ENCODE measurements at regions not wholly inside any gene's neighbourhood (a gene's known extent, or its start where the extent isn't known, plus 50 kb on each side); places are given as distances from the start of the nearest gene placed in this dataset.
"Not testable (repeated sequence)": the region's sequence is repeated elsewhere in the genome, so short reads cannot be mapped to it uniquely, and the experiment has no call there.

DNA sequence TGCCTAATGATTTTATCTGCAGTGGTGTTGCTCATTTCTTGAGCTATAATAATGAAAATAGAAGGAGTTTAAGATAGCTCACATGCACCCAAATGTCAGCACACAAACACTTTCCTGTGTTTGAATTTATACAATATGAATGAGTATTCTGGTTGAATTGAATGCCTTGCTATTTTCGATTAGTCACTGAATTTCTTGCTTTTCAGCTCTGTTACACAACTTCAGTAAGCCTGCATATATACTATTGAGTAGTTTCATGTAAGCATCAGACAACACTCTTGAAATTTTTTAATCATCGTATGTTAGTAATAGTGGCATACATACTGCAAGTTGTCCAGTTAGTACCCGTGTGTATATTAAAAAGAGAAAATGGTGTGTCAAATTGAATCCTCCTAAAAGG, 281.5 kb upstream of the GRIA1 start:
- DNase-seq (ENCODE audit: extremely low read depth, low read depth, low spot score): no peak

GRCh38 chr5:153209687-153210086, 280.8 kb upstream of the GRIA1 start:
- no peak for DNase-seq (ENCODE audit: extremely low read depth, low read depth, low spot score)

- DNase-seq (ENCODE audit: extremely low read depth, low read depth, low spot score): no peak
Measured at GRCh38 chr5:153211076-153211475, 279.4 kb upstream of the GRIA1 start.

GRCh38 chr5:153212471-153212870, 278.0 kb upstream of the GRIA1 start:
- DNase-seq (ENCODE audit: extremely low read depth, low read depth, low spot score): no peak

DNA sequence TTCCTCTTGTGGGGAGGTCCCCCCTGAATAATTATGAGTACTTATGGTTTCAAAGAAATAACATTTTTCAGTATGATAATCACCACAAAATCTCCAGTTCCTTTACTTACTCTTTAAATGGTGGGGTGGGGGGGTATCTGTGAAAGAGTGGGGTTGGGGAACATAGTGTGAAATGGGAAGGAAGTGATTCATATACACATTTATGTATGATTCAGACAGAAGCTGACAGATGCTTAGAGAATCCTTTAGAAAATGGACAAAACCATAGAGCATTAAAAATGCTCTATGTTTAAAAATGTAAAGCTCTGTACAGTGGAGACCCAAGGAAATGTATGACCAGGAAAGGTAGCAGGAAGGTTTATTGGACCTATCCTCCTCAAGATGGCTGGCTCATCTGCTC, 267.5 kb upstream of the GRIA1 start:
- no peak for DNase-seq (ENCODE audit: extremely low read depth, low read depth, low spot score)

DNA sequence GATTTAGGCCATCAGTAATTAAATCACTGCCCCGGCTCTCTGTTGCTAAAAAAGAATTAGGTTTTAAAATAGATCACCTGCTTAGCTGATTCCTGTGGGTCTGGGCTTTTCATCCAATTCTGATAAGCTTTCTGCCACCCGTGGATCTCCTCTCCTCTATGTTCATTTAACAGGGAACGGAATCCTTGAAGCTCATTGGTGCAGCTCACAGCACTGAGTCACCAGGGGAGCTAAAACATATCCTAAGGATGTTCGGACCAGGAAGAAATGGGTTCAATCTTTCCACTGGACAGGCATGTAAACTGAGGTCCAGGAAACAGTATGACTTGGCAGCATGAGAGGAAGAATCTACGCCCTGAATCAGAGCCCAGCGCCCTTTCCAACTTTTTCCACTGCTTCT, 267.1 kb upstream of the GRIA1 start:
- no peak for DNase-seq (ENCODE audit: extremely low read depth, low read depth, low spot score)

GRCh38 chr5:153224651-153225050, 265.8 kb upstream of the GRIA1 start:
- no peak for DNase-seq (ENCODE audit: extremely low read depth, low read depth, low spot score)

GRCh38 chr5:153233933-153234332, 256.5 kb upstream of the GRIA1 start:
- DNase-seq (ENCODE audit: extremely low read depth, low read depth, low spot score): no peak

DNA sequence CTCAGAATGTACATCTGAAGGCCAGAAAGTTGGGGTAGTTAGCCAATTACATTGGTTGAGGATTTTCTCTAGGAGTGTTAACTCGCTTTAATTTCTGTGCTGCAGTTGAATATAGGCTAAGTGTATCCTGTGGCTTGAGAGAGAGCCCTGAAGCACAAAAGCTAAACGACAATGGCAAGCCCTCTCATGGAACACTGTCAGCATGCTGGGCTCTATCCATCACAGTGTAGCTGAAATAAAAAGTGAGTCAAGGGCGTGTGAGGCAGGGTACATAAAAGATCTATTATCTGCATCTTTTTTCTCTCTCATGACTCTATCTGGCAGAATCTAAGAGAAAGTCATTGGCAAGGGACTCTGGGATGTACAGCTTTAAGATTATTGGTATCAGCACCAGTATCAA, 254.2 kb upstream of the GRIA1 start:
- DNase-seq (ENCODE audit: extremely low read depth, low read depth, low spot score): no peak

- DNase-seq (ENCODE audit: extremely low read depth, low read depth, low spot score): no peak
Measured at GRCh38 chr5:153237671-153238332, 252.7 kb upstream of the GRIA1 start.

DNA sequence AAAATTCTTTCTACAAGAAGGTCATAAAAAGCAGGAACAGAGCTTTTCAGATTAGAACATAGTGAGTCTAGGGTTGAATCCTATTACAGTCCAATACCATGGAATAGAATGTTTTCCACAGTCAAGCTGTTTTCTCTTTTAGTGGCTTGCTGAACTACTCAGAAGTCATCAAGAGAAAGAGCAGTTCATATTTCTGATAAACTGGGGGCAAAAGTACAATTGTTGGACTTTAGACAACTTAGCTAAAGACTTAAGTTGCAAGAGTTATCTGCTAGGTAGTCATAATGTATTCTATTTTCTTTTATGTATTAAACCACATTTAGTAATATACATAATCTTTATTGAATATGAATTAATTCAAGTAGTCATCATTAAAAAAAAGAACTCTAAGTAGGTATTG, 233.1 kb upstream of the GRIA1 start:
- no peak for DNase-seq (ENCODE audit: extremely low read depth, low read depth, low spot score)

GRCh38 chr5:153258469-153258868, 232.0 kb upstream of the GRIA1 start:
- no peak for DNase-seq (ENCODE audit: extremely low read depth, low read depth, low spot score)

DNA sequence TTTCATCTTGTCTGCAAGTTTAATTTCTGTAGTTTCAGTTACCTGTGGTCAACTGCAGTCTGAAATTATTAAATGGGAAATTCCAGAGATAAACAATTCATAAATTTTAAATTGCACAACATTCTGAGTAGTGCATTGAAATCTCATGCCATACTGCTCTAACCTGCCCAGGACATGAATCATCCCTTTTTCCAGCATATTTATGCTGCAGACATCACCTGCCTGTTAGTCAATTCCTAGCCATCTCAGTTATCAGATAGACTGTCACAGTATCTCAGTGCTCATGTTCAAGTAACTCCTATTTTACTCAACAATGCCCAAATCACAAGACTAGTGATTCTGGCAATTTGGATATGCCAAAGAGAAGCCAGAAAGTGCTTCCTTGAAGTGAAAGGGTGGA, 223.0 kb upstream of the GRIA1 start:
- DNase-seq (ENCODE audit: extremely low read depth, low read depth, low spot score): no peak

DNA sequence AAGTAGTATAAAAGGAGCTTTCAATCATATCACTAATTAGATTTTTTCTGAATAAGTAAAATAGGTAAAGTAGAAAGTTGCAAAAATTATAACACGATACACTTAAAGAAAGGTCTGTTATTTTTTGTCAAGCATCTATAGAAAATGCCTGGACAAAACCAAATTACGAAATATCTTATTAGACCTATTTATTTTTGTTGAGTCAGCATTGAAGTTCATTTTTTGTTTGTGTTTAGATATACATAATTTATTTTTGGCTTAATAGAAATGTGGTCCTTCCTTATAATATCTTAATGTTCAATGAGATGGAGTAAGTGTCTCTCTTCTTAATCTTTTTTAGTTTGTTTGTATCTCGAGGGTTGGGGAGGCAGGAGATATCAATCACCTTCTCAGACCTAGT, 214.8 kb upstream of the GRIA1 start:
- no peak for DNase-seq (ENCODE audit: extremely low read depth, low read depth, low spot score)

GRCh38 chr5:153276151-153276550, 214.3 kb upstream of the GRIA1 start:
- DNase-seq (ENCODE audit: extremely low read depth, low read depth, low spot score): no peak

DNA sequence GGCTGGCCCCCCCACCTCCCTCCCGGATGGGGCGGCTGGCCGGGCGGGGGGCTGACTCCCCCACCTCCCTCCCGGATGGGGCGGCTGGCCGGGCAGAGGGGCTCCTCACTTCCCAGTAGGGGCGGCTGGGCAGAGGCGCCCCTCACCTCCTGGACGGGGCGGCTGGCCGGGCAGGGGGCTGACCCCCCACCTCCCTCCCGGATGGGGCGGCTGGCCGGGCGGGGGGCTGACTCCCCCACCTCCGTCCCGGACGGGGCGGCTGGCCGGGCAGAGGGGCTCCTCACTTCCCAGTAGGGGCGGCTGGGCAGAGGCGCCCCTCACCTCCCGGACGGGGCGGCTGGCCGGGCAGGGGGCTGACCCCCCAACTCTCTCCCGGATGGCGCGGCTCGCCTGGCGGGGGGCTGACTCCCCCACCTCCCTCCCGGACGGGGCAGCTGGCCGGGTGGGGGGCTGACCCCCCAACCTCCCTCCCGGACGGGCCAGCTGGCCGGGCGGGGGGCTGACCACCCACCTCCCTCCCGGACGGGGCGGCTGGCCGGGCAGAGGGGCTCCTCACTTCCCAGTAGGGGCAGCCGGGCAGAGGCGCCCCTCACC, 194.1 kb upstream of the GRIA1 start:
- not testable (repeated sequence) for DNase-seq (ENCODE audit: extremely low read depth, low read depth, low spot score)

GRCh38 chr5:153299891-153300290, 190.6 kb upstream of the GRIA1 start:
- no peak for DNase-seq (ENCODE audit: extremely low read depth, low read depth, low spot score)

- DNase-seq (ENCODE audit: extremely low read depth, low read depth, low spot score): no peak
Measured at GRCh38 chr5:153308282-153308681, 182.2 kb upstream of the GRIA1 start.

DNA sequence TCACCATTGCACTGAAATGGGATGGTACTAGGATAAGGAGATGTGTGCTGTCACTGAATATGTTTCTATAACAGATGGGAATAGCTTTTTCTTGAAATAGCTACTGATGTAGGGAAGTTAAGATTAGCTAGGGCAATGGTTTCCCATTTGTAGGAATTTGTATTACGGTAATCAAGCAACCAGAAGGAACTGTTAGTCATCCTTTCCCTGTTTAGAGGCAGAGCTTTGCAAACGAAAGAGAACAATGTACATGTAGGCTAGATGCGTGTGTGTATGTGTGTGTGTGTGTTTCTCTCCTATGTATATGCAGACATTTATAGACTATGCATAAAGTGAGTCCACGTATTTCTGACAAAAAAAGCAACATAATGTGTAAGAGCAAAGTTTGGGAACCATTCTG, 171.9 kb upstream of the GRIA1 start:
- DNase-seq (ENCODE audit: extremely low read depth, low read depth, low spot score): no peak

DNA sequence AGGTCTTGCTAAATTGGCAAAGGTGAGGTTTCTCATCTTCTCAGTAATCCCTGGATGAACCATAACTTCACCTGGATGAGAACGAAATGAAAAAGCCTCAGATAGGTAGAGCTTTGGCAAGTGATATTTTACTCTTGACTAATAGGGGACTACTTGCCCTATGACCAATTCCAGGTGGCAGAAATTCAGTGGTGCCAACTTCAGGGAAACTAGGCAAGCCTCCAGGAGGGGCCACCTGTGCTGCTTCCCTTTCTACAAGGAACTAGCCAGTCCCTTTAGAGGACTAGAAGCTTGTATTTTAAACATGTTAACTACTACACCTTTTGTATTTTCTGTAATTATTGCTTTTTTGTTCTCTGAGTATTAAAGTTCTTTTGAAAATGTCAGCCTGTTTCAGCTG, 169.0 kb upstream of the GRIA1 start:
- no peak for DNase-seq (ENCODE audit: extremely low read depth, low read depth, low spot score)

- DNase-seq (ENCODE audit: extremely low read depth, low read depth, low spot score): no peak
Measured at GRCh38 chr5:153340139-153340538, 150.3 kb upstream of the GRIA1 start.

DNA sequence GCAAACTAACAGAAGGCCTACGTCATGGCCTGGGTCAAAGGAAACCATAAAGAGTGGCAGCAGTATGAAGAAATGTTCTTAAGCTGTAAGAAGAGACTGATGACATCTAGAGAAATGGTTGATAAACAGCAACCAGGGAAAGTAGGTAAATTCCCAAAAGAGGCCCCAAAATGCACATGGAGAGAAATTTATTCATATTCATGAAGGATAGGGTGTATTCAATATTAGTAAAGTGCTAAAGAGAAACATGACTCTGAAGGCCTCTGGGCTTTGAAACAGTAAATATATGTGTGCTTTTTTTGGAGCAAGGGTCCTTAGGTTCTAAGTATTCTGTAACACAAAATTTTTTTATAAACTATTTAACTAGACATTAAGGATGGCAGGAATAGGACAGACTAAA, 149.7 kb upstream of the GRIA1 start:
- DNase-seq (ENCODE audit: extremely low read depth, low read depth, low spot score): no peak

DNA sequence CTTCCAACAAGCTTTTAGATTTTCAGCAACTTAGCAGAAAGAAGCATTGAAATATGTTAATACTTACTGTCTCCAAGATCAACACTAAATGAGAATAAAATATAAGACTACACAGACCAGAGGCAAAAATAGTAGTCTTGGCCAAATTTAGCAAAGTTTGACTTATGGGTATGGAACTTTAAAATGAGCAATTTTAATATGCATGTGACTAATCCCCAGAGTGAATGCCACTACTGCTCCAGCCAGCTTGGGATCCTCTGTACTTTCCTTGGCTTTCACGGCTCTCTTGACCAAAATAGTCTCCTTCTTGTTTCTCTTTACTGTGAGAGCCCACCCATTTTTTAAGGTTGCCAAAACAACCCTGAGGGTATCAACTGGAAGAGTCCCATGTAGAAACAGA, 148.0 kb upstream of the GRIA1 start:
- no peak for DNase-seq (ENCODE audit: extremely low read depth, low read depth, low spot score)
